GM20000 (cell line): ENCODE measurements at regions not wholly inside any gene's neighbourhood (a gene's known extent, or its start where the extent isn't known, plus 50 kb on each side); places are given as distances from the start of the nearest gene placed in this dataset.

Experiments
- DNase-seq: peaks from one replicate; pipeline ENCODE4 v3.0.0; 2012; ENCODE audit warnings: low spot score
- TF ChIP-seq, protein P1 (sequence below): IDR thresholded peaks from 2 replicates; pipeline ENCODE4 v1.5.1; 2012; ENCODE audit warnings: mild to moderate bottlenecking, control low read depth; ENCODE audit errors: extremely low read depth, missing control alignments

DNA sequence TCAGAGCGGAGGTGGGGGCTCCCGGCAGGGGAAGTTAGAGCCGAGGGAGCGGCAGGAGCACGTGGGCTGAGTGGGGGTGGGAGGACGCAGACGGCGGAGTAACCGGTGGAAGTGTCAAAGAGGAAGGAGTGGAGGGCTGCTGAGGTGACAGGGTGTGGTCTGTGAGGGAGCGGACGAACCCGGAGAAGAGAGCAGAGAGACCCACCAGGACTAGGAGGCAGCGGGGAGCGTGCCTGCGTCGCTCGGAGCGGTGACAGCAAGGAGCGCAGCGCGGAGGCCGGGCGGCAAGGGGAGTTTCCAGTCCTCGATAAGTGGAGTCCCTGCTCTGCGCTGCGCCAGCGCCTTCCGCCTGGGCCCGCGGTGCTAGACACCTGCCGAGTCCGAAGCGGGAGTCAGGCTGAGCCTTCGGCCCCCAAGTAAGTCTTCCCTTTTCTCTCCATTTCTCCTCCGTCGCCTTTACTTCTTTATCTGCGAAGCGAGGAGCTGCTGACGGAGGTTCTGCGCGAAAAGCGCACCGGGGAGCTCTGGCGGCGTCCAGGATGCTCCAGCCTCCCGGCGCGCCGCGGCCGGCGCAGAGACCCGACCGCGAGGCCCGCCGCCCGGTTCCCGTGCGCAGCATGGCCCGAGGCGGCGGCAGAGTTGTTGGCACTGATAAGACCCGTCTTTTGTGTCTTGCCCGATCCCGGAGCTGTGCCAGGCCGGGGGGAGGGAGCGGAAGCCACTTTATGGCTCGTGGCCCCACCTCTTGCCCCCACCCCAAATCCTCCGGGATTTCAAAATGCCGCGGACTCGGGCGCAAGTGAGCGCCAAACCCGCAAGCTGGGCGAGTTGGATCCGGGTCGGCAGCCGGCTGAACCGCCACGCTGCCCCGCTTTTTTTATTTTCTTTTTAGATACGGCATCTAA is 533.0 kb upstream of the SEMA6D start:
- peak; percentile 10 for DNase-seq

DNA sequence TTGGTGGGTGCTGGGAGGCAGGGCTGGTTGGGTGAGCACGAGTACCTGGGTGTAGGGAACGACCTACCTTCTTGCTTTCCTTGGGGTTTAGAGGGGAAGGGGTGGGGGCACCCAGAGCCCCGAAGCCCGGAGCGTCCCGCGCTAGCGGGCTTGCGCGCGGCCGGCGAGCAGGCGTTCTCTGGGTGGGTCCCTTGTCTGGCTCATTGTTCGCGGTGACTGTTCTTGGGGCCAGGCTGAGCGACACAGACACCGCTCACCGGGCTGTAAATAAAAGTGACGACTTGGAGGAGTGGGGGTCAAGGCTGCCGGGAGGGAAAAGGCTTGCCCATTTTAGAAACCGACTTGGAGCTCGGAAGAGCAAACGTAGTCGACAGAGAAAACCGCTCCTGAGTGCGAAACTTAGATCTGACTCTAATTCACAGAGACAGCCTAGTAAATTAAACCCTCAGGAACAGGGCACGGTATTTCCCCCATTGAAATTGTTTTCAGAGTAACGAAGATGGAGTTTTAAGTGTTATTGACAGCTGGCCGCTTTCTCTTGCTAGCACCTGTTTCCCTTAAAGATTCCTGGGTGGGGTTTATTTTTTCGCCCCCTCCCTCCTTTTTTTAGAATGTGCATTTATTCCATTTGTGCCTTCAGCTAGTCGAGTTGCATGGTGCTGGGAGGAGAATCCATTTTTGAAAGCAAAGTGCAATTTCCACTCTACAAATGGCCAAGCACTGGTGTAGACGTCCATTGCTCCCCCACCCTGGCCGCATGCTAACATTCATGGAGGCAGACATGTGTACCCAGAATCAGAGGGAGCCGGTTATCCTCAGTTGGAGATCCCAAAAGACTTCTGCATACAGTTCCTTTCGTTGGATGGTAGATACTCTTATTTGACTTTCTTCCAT is 532.1 kb upstream of the SEMA6D start:
- TF ChIP-seq, protein P1, sequence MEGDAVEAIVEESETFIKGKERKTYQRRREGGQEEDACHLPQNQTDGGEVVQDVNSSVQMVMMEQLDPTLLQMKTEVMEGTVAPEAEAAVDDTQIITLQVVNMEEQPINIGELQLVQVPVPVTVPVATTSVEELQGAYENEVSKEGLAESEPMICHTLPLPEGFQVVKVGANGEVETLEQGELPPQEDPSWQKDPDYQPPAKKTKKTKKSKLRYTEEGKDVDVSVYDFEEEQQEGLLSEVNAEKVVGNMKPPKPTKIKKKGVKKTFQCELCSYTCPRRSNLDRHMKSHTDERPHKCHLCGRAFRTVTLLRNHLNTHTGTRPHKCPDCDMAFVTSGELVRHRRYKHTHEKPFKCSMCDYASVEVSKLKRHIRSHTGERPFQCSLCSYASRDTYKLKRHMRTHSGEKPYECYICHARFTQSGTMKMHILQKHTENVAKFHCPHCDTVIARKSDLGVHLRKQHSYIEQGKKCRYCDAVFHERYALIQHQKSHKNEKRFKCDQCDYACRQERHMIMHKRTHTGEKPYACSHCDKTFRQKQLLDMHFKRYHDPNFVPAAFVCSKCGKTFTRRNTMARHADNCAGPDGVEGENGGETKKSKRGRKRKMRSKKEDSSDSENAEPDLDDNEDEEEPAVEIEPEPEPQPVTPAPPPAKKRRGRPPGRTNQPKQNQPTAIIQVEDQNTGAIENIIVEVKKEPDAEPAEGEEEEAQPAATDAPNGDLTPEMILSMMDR = no peak
- peak; percentile 10 for DNase-seq

More for the DNA sequence above, 533.0 kb upstream of the SEMA6D start:
- TF ChIP-seq, protein P1 = no peak

DNA sequence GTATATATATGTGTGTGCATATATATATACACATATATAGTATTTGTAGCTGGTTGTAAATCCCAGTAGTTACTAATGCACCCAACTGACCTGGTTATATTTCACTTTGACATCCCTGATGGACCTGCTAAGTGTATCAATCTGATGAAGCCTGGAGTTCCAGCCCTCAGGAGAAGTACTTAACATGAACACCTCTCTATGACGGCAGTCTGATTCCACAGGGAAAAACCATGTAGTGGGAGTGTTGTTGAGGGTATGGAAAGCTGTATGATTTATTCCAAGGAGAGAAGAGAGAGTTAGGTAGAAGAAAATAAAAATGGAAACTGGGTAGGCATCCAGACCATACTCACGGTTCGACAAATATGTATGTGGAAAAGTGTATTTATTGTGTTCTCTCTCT is 531.2 kb upstream of the SEMA6D start:
- TF ChIP-seq, protein P1 = no peak
- no peak for DNase-seq

DNA sequence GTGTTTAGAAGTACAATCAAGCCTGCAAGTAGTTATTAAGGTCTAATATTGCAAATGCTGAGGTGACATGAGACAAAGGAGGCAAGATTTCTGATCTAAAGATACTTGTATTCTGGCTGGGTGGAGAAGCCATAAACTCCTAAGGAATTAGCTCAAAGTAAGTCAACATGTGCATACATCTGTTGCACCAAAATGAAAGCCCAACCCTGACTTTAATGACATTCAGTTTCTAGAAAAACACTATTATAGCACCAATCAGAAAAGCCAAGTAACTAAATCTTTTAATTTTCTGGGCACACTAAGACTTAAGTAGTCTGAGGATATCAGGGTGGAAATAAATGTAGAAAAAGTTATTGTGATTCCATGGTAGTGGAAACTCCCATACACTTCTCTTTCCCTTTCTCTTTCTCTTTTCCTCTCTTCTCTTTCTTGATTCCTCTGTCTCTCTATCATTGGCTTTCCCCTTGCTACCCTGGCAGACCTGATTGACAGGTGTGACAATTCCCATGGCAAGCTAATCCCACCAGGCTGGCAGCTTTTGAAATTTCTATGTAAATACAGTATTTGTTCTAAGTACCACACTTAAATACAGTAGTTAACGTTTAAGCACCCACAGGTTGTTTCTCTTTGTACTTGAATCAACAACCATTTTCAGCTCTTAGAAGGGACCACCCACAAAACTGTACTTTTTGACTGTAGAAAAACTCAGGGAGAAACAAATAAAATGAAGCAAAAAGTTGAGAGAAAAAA is 528.4 kb upstream of the SEMA6D start:
- TF ChIP-seq, protein P1 = no peak
- DNase-seq = no peak

DNA sequence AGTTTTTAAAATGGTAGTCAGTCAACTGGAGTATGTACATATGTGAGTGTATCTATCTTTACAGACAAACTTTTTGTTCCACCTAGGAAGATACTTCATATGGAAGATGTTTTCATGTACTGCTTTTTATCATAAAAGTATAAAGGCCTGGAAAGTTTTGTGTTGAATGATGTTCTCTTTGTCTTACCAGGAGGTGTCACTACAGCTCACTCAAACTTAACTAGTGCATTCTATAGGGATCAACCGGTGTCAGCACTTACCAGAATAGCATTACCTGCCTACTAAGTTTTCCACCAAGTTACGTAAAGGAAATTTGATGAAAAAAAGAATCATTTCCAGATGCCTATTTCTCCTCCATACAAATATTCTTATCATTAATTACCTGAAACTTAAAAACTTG is 522.6 kb upstream of the SEMA6D start:
- TF ChIP-seq, protein P1 = no peak
- DNase-seq = no peak

DNA sequence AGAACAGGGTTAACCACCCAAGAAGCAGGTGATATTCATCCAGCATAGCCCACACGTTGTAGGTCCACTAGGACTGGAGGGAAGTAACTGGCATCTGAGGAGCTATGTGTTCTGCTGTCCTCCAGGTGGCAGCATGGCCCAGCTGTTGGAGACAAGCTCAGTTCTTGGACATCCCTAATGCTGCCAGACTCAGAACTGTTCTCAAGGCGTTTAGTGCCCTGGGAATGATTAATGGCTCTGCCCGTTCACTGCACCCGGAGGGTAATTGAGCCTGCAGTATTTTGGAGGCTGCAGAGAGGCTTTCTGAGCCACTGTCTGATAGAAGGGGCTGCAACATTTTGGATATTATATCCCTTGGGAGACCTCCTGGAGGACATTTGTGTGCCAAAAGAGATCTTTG is 521.3 kb upstream of the SEMA6D start:
- peak; percentile 62 for DNase-seq
- TF ChIP-seq, protein P1 = peak; percentile 53
